HT-29 (cell line): ENCODE measurements at regions not wholly inside any gene's neighbourhood (a gene's known extent, or its start where the extent isn't known, plus 50 kb on each side); places are given as distances from the start of the nearest gene placed in this dataset.
"Not testable (repeated sequence)": the region's sequence is repeated elsewhere in the genome, so short reads cannot be mapped to it uniquely, and the experiment has no call there.

ENCODE experiments used
- DNase-seq: peaks from one replicate; pipeline ENCODE4 v3.0.0-alpha.2; 2015; ENCODE audit warnings: low spot score

DNA sequence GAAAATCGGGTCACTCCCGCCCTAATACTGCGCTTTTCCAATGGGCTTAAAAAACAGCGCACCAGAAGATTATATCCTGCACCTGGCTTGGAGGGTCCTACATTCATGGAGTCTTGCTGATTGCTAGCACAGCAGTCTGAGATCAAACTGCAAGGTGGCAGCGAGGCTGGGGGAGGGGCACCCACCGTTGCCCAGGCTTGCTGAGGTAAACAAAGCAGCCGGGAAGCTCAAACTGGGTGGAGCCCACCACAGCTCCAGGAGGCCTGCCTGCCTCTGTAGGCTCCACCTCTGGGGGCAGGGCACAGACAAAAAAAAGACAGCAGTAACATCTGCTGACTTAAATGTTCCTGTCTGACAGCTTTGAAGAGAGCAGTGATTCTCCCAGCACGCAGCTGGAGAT lies 150.6 kb upstream of the ANKFN1 start:
- not testable (repeated sequence) for DNase-seq

DNA sequence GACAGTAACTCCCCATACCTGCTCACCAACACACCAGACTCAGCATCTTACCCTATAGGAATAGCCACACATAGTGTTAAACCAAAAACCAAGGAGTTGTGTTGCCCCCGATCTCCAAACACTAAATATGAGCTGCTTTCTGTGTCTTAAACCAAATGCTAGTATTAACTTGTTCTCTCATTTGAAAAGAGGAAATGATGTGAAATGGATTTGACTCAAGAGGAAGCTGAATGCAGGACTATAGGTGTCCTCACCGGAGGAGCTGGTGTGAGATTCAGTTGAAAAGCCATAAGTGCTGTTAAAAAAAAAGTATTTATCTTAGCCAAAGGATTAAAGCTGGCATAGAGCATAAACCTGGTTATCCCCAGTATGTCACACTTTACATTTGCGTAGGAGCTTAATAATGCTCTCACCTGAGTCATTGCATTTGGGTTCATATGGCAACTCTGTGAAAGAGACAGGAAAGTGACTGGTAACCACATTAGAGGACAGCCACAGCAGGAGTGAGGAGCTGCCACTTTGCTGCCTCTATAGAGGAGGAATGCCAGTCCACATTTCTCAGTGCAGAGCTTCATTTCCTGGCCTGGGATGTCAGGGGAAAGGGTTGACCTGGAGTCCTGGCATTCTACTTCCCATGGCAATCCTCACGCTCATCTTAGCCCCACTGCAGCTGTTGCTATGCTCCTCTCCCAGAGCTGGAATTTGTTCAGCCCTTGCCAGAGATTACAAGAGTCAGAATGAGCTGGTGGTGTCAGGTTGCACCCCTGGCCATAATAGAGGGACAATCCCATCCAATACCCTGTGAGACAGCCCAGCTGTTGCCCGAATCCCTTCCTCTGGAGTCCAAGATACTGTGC lies 143.3 kb upstream of the ANKFN1 start:
- DNase-seq, result no peak

DNA sequence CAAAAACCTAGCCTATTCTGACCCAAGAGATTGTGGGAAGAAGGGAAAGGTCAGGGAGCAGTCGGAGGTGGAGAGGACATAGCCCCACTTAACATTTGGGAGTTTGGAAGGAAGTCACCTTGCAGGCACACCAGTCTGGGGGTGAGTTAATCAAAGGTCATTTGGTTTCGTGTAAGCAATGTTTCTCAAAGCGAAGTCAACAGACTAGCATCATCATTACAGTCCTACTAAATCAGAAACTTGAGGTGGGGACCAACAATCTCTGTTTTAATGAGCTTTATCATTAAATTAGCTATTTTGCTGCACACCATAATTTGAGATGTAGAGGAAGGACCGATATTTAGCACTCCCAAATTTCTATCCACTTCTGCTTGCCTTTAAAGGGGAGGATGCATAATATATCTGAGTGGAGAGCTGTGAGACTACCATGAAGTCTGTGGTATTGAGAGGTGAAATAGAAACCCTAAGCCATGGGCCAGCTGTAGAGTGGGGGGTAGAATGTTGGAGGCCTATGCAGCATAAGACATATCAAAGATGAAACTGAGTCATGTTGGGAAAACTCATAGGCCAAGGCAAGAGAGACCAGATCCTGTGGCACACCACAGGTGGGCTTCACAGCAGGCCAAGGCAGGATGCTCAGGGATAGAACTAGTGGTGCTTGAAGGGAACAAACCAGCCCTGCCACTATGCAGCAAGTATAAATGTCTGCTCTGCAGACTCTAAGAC lies 141.7 kb upstream of the ANKFN1 start:
- no peak for DNase-seq

DNA sequence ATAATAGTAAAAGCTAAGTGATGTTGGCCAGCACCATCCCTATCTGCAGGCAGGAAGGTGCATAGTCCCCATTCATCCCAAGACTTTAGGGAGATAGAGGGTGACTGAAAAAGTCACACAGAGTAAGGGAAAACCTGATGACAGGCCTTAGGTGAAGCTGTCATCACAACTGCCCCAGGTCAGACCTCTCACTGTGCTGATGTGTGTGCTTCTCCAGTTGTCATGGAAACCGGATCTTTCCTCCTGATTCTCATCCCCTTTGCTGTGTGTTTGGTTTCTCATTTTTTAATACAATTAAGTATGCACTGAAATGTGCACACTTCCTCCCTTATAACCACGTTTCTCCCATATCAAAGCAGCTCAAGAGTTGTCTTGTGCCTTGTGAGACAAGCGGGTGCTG lies 135.1 kb upstream of the ANKFN1 start:
- DNase-seq, result no peak

DNA sequence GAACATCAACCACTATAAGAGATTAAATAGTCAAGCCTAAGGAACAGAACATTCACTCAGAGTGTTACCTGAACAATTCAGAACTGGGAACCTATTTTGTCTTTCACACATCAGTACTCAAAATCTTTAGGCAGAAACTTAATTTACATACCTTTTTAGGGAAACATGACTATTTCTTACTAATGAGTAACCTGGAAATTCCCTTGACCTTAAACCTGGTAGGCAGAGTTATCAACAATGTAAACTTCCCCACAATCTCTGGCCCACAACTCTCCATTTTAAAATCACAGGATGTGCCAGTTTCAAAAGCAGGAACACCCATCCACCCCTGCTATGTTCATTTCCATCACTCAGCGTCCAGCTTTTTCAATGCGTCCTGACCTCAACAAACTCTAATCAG lies 132.9 kb upstream of the ANKFN1 start:
- DNase-seq, result no peak

DNA sequence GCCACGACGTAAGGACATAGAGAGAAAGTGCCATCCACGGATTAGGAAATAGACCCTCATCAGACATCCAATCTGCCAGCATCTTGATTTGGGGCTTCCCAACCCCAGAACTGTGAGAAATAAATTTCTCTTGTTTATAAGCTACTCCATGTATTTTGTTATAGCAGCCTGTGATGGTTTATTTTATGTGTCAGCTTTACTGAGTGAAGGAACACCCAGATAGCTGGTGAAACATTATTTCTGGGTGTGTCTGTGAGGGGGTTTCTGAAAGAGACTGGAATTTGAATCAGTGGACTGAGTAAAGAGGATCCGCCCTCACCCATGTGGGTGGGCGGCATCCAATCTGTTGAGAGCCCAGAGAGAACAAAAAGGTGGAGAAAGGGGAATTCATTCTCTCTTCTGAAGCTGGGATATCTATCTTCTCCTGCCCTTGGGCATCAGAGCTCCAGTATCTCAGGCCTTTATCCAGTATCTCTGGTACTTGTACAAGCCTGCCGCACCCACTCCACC lies 131.5 kb upstream of the ANKFN1 start:
- DNase-seq, result no peak

DNA sequence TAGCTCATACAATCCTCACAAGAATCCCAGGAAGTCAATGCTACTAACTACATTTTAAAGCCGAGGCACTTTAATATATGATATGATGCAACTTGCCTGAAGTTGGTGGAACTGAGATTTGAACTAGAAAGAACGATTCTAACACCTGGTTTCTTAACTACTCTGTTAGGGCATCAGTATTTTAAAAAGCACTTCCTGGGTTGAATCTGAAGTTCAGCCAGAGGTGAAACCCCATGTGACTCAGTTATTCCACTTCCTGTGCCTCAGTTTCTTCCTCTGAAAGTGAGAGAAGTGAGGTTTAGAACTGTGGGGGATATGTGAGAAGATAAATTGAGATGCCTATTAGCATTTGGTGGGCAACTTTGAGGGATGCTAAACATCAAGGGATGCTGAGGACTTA lies 129.4 kb upstream of the ANKFN1 start:
- no peak for DNase-seq

DNA sequence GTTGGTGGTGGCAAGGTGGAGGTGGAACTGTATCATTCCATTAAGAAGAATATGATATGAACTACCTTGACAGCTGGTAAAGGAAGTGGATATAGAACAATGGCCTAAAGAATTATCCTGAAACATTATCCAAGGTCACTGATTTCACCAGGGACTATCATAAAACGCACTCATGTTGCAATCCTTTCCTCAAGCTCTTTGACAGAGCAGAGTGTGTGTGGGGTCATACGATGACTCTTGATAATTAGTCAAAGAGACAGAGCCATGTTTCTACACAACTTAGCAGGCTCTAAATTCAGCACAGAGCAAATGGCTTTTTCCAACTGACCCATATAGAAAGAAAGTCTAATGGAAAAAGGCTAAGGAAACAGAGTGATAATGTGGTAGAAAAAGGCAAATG lies 126.4 kb upstream of the ANKFN1 start:
- no peak for DNase-seq

DNA sequence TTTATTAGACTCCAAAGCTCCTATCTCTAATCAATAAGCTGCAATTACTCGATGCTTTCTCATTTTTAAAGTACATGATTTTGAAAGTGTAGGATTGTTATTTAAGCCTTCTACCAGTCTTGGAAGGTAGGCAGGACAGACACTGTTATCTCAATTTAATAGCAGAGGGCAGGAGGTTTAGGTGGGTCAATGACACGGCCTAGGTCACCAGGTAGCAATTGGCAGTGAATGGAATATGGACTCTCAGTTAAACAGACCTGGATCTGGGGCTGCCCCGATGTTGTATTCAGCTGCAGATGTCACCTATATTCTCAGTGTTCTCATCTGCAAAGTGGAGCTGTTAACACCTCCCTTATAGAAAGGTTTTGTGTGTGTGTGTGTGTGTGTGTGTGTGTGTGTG lies 124.4 kb upstream of the ANKFN1 start:
- DNase-seq, result no peak

DNA sequence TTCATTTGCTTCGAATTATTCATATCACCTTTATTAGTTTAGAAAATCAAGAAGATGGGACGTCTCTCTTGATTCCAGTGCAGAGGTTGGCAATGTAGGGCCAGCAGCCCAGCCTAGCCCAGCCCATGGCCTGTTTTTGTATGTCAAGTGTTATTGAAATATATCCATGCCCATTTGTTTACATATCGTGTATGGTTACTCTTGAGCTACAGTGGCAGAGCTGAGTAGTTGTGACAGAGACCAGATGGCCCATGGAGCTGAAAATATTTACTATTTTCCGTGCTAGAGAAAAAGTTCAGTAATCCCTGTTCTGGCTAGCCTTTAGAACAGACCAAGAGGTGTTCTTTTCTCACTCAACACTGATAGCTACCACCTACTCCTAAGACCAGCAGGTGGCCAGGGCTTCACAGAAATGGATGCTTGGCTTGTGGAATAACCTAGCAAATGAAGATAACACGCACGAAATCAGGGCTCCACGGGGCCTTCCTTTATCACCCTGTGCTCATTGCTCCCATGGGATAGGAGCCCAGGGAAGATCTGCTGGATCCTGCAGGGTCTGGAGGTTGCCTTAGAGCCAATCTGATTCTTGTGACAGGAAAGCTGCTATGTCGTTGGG lies 123.2 kb upstream of the ANKFN1 start:
- DNase-seq, result no peak

DNA sequence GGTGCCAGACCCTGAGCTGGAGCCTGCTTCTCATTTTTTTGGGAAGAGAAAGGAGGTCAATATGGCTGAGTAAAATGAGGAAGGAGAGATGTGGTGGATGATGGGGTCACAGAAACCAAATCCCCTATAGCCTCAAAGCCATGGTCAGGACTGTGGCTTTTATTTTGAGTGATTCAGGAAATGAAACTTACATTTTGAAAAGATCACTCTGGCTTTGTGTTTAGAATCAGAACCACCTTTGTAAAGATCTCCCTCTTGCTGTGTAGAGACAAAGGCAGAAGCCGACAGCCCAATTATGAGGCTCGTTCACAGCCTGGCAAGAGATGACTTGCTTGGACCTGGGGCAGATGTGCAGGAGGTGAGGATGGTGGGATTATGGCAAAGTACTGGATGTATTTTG lies 121.6 kb upstream of the ANKFN1 start:
- no peak for DNase-seq

DNA sequence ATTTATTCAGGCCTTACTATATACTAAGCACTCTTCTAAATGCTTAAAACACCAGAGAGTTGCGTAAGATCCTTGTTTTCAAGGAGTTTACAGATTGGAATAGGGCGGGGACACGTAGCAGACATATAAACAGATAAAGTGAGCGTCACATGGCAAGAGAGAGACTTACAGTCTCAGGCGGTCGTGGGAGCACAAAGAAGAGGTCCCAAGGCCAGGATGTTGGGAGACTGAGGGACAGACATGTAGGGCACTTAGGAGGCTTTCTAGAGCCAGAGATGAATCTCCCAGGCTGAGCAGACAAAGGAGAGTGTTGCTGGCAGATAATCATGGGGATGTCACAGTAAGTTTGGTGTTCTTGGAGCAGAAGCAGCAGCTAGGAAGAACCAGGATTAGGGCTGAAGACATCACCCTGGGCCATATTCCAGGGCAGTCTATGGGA lies 119.1 kb upstream of the ANKFN1 start:
- DNase-seq, result no peak

DNA sequence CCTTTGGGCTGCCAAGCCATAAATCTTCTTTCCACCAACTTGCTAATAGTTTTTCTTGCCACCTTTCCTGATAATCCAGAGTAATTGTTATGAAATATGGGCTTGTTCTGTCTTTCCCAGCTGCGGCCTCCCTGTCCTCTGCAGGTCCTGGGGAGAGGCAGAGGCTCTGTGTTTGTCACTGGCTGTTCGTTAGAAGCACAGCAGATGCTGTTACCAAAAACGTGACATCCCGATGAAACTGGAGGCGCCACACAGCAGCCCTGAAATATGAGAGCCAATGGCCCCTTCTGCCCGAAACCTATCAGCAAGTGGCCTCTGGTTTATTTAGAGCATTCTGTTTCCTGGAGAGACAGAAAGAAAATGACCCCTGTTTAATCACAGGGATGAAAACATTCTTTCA lies 115.1 kb upstream of the ANKFN1 start:
- DNase-seq, result no peak

DNA sequence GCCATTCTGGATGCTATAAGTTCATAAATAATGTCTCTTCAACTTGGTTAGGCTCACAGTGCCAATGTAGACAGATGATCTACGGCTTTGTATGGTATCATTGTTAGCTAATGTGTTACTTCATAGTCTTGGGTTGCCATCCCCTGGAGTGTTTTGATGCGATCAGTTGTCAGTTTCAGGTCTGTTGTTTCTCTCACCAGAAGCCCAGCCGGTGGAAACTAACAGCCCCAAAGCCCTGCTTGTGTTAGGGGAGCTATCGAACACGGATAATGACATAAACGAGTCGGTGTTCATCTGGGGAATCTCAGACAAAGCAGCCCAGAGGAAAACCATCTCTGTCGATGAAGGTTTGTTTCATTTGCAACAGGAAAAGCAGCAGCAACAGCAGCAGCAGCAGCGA lies 107.4 kb upstream of the ANKFN1 start:
- no peak for DNase-seq

DNA sequence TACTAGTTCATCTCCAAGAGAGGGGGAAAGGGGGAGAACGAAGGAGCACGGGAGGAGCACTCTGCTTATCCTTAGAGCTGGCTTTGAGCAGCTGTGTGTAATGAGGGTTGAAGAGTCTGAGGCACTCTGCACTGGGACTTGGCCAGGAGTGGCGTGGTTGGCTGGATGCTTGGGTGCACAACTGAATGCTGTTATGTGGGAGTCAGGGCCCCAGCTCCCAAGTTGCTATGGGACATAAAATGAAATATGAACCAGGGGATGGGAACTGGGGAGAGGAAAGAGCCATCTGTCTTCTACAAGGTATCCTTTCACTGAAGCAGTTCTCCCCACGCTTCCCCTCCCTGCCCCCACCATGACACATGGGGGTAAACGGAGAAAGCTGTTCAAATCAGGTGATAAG lies 105.9 kb upstream of the ANKFN1 start:
- DNase-seq, result no peak

DNA sequence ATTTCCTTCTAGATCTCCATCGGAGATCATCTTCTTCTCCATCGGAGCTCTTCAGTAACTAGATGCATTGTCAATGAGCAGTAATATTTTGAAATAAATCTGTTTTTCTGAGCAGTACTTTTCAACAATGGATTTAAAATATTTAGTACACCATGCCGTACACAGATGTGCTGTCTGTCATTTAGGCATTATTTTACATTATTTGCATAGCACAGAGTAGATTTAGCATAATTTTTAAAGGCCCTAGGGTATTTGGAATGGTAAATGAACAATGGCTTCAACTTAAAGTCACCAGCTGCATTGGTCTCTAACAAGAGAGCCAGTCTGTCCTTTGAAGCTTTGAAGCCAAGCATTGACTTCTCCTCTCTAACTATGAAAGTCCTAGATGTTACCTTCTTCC lies 95.4 kb upstream of the ANKFN1 start:
- no peak for DNase-seq

DNA sequence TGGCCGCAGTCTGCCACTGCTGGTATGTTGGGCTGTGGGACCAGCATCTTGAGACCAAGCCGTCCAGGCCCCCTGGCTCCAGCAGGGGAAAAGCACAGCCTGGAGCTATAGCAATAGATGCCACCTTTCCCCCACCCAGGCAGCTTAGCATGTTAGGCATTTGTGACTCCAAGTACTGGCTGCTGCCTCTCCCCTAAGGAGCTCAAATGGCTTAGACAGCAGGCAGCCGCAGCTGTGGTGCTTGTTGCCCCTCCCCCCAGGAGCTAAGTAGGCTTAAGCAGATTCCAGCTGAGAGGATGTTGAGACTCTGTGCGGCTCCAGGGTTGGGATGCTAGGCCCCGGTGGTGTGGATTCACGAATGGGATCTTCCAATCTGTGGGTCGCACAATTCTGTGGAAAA lies 88.8 kb upstream of the ANKFN1 start:
- DNase-seq, result no peak

DNA sequence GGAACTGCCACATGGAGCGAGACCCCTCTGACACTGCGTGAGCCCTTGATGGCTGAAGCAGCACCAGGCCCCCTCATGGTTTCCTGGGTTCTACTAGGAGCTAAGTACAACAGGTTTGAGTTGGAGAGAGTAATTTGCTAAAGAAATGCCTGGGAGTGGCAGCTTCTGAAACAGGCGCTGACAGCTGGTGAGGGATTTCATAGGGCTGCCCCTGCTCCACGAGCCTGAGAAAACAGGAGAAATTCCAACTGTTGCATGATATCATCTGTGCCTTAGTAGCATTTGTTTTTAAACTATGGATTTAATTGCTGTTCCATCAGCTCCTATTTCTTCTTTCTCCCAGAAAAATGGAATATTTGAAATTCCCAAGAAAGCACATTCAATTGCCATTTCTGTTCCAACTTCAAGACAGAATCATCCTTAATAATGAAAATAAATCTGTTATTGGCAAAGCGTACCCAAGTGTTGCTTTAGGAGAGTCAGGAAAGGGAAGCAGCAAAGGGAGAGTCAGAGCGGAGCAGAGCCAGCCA lies 78.8 kb upstream of the ANKFN1 start:
- DNase-seq, result no peak

DNA sequence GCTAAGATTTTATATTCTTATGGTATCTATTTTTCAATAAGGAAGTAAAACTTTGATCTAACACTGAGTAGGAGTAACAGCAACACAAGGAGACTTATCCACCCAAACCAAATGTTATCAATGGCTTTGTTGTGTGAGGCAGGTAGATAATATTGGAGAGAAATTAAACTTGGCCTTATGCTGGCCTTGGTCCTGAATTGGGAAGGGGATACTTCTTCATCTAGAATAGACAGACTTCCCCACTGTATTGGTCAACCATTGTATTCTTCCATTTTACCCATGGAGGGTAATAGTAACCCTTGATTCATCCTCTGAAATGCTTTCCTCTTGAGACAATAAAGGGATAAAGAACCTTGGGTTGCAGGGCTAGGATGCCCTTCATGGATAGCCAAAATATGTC lies 76.3 kb upstream of the ANKFN1 start:
- no peak for DNase-seq

DNA sequence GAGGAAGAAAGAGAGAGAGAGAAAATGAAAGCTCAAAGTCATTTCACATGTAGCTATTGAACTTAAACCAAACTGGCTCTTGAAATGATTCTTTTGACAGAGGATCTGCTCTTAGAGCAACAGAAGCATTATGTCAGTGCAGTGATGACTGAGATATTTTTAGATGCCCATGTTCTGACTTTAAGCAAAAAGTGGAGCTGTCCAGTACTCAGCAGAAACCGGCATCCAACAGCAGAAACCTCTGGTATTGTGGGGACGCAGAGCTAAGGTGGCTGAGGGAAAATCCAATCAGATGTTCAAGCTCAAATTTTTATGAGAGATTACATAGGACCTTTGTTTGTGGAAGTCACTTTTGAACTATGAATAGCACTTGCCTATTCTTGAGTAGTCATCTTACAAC lies 69.8 kb upstream of the ANKFN1 start:
- DNase-seq, result no peak

DNA sequence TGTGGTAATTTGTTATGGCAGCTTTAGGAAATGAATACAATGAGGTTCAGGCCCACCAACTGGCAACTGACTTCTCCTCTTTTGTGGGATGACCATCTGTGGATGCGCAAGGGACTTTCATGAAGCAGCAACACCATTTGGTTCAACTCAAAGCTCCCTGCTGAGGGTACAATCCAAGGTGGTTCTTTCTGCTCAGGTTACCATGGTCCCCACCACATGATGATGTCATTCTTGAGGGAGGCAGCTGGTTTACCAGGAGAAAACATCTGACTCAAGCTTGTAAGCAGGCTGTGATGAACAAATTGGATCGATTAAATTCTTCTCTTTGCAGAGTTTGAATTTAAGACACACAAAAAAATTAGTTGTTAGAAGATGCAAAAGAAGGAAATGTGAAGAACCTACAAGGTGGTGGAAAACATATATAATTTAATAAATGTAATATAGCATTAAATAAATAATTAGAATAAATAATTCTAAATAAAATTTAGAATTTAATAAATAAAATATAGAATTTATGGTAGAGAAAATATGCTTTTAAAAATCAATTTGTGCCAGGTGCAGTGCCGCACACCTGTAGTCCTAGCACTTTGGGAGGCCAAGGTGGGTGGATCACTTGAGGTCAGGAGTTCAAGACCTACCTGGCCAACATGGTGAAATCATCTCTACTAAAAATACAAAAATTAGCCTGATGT lies 67.6 kb upstream of the ANKFN1 start:
- no peak for DNase-seq

DNA sequence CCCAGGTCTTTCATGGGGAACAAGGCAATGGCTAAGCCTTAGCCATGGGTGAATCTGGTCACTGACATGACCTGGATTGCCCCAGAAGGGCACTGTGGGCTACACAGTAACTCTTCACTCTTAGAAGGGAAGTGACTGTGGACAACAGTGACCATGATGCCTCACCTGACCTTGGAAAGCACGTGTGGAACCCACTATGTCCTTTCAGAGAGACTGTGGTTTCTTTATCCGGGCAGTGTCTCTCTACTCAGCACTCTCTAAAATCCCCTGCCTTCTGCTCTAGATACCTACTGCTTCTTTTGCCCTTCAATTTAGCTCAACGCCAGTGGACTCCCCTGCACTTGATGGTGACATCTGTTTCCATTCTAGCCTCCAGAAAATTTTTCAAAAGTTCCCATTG lies 66.1 kb upstream of the ANKFN1 start:
- no peak for DNase-seq
